HCT116 (cell line): ENCODE measurements at regions not wholly inside any gene's neighbourhood (a gene's known extent, or its start where the extent isn't known, plus 50 kb on each side); places are given as distances from the start of the nearest gene placed in this dataset.

Source experiments
- ATAC-seq: fragments of 200-7000 bp; cut with Tn5 transposase; 2 replicates; pipeline ENCODE4 v1.9.1; 2020; ENCODE audit warnings: mild to moderate bottlenecking, moderate library complexity
- BruUV-seq: library from RNA; stranded (reverse); fragments of 400-500 nt; replicated peaks from 2 replicates; lab custom pipeline; 2021; lab: Mats Ljungman, UMichigan
- CTCF ChIA-PET: fragments of 300-600 bp; sonication (Branson Sonifier 250); formaldehyde crosslinking; loops from one replicate; lab custom pipeline; 2021; ENCODE audit warnings: antibody characterized with exemption; lab: Charles Lee
- POLR2A ChIA-PET: fragments of 300-600, 350-600 bp; sonication (Branson Sonifier 250); formaldehyde crosslinking; loops from one replicate; lab custom pipeline; 2021; ENCODE audit warnings: antibody characterized with exemption; lab: Charles Lee
- RAD21 ChIA-PET, 2 experiments: fragments of 300-600 bp; sonication (Branson Sonifier 250); formaldehyde crosslinking; loops; one replicate each; lab custom pipeline; 2023; ENCODE audit warnings: low total read pairs in 2 of 2; ENCODE audit not compliant: uncharacterized antibody in 2 of 2, unreplicated experiment in 2 of 2, low non-redundant PET in 1 of 2; lab: Charles Lee
- DNase-seq: peaks from one replicate; pipeline ENCODE4 v3.0.0-alpha.2; 2010; ENCODE audit warnings: low read depth, low spot score
- H2AFZ ChIP-seq: fragments of 200-600 bp; shearing (Covaris generic), sonication (generic); 2 replicates; pipeline ENCODE4 v1.6.1; 2017; ENCODE audit warnings: low read depth, mixed run types, mixed read lengths, antibody characterized with exemption, low read length; ENCODE audit not compliant: poor library complexity, severe bottlenecking
- H3K27ac ChIP-seq: 2 replicates; pipeline ENCODE4 v1.5.1; 2012; ENCODE audit warnings: low read depth, low read length
- H3K27me3 ChIP-seq: fragments of 200-600 bp; sonication (generic); 2 replicates; pipeline ENCODE4 v1.6.1; 2016; ENCODE audit warnings: mixed run types, low read length, mixed read lengths; ENCODE audit not compliant: insufficient read depth
- H3K36me3 ChIP-seq, 2 experiments: fragments of 200-500 bp in 1 of 2; fragments of 200-600 bp in 1 of 2; sonication (Bioruptor generic) in 1 of 2; sonication (generic) in 1 of 2; 2 replicates each; pipeline versions ENCODE4 v1.5.1 to v1.6.1; 2014 to 2016; ENCODE audit warnings: low read length in 2 of 2, inconsistent platforms in 1 of 2, mixed read lengths in 1 of 2, mixed run types in 1 of 2; ENCODE audit not compliant: insufficient read depth in 2 of 2, control insufficient read depth in 1 of 2
- H3K4me1 ChIP-seq, 2 experiments: fragments of 200-600 bp in 1 of 2; sonication (generic) in 1 of 2; 2 replicates each; pipeline versions ENCODE4 v1.5.1 to v1.6.1; 2012 to 2017; ENCODE audit warnings: low read length in 2 of 2, inconsistent platforms in 1 of 2, mild to moderate bottlenecking in 1 of 2, mixed read lengths in 1 of 2, mixed run types in 1 of 2, moderate library complexity in 1 of 2; ENCODE audit not compliant: insufficient read depth in 2 of 2, control insufficient read depth in 1 of 2
- H3K4me2 ChIP-seq: fragments of 200-600 bp; sonication (generic); 2 replicates; pipeline ENCODE4 v1.6.1; 2017; ENCODE audit warnings: mixed run types, low read length, mixed read lengths
- H3K4me3 ChIP-seq, 2 experiments: fragments of 200-600 bp in 1 of 2; sonication (generic) in 1 of 2; replicated peaks in 1 of 2; 2 replicates each; pipeline ENCODE4 v1.5.1; 2011 to 2016; ENCODE audit warnings: low read length in 2 of 2, control low read depth in 1 of 2, low read depth in 1 of 2, mild to moderate bottlenecking in 1 of 2, mixed read lengths in 1 of 2, mixed run types in 1 of 2
- H3K79me2 ChIP-seq: fragments of 200-600 bp; sonication (generic); 2 replicates; pipeline ENCODE4 v1.6.1; 2017; ENCODE audit warnings: mild to moderate bottlenecking, mixed run types, low read length, moderate library complexity, mixed read lengths; ENCODE audit not compliant: insufficient read depth
- H3K9ac ChIP-seq: fragments of 200-600 bp; sonication (generic); 2 replicates; pipeline ENCODE4 v1.6.1; 2016; ENCODE audit warnings: low read length, mixed read lengths
- H3K9me2 ChIP-seq: fragments of 200-600 bp; sonication (generic), shearing (Covaris generic); 2 replicates; pipeline ENCODE4 v1.6.1; 2017; ENCODE audit warnings: mixed run types, mild to moderate bottlenecking, moderate library complexity; ENCODE audit not compliant: insufficient read depth
- H3K9me3 ChIP-seq, 2 experiments: fragments of 200-500 bp in 1 of 2; fragments of 200-600 bp in 1 of 2; sonication (Bioruptor generic) in 1 of 2; sonication (generic) in 1 of 2; 2 replicates each; pipeline ENCODE4 v1.6.1; 2014 to 2017; ENCODE audit warnings: low read length in 2 of 2, mixed read lengths in 2 of 2, inconsistent platforms in 1 of 2, low read depth in 1 of 2, mild to moderate bottlenecking in 1 of 2, mixed run types in 1 of 2, moderate library complexity in 1 of 2; ENCODE audit not compliant: control insufficient read depth in 1 of 2, insufficient read depth in 1 of 2
- H4K20me1 ChIP-seq: fragments of 200-600 bp; sonication (generic), shearing (Covaris generic); 2 replicates; pipeline ENCODE4 v1.6.1; 2017; ENCODE audit warnings: mixed run types, mild to moderate bottlenecking, moderate library complexity; ENCODE audit not compliant: insufficient read depth
- ATF3 ChIP-seq: IDR thresholded peaks from 2 replicates; pipeline ENCODE4 v1.6.1; 2012
- CBX3 ChIP-seq: IDR thresholded peaks from 2 replicates; pipeline ENCODE4 v1.6.1; 2012; ENCODE audit warnings: low read depth
- CEBPB ChIP-seq: IDR thresholded peaks from 2 replicates; pipeline ENCODE4 v1.6.1; 2012; ENCODE audit warnings: low read depth
- ELF1 ChIP-seq: IDR thresholded peaks from 2 replicates; pipeline ENCODE4 v1.6.1; 2012; ENCODE audit warnings: low read depth, borderline replicate concordance
- EZH2 ChIP-seq: fragments of 200-600 bp; sonication (generic); IDR thresholded peaks from 2 replicates; pipeline ENCODE4 v1.6.1; 2017; ENCODE audit warnings: antibody characterized with exemption, mixed run types
- FOSL1 ChIP-seq: IDR thresholded peaks from 2 replicates; pipeline ENCODE4 v1.6.1; 2012; ENCODE audit warnings: low read depth
- JUND ChIP-seq: IDR thresholded peaks from 2 replicates; pipeline ENCODE4 v1.6.1; 2012
- MAX ChIP-seq: IDR thresholded peaks from 2 replicates; pipeline ENCODE4 v1.6.1; 2012
- POLR2A ChIP-seq: IDR thresholded peaks from 2 replicates; pipeline ENCODE4 v1.7.0; 2011; ENCODE audit warnings: borderline replicate concordance; ENCODE audit not compliant: insufficient read depth, insufficient read length; ENCODE audit errors: extremely low read depth
- RAD21 ChIP-seq: IDR thresholded peaks from 2 replicates; pipeline ENCODE4 v1.6.1; 2012; ENCODE audit warnings: low read depth, mild to moderate bottlenecking
- REST ChIP-seq: IDR thresholded peaks from 2 replicates; pipeline ENCODE4 v1.6.1; 2012; ENCODE audit warnings: low read depth
- SIN3A ChIP-seq: IDR thresholded peaks from 2 replicates; pipeline ENCODE4 v1.6.1; 2012; ENCODE audit warnings: low read depth
- SP1 ChIP-seq: IDR thresholded peaks from 2 replicates; pipeline ENCODE4 v1.6.1; 2012; ENCODE audit warnings: low read depth
- SRF ChIP-seq: IDR thresholded peaks from 2 replicates; pipeline ENCODE4 v1.6.1; 2012; ENCODE audit warnings: low read depth
- TCF7L2 ChIP-seq: IDR thresholded peaks from 2 replicates; pipeline ENCODE4 v1.7.0; 2011; ENCODE audit warnings: borderline replicate concordance, inconsistent platforms; ENCODE audit not compliant: insufficient read depth, insufficient read length; ENCODE audit errors: extremely low read depth
- YY1 ChIP-seq: IDR thresholded peaks from 2 replicates; pipeline ENCODE4 v1.6.1; 2011; ENCODE audit warnings: low read length, low read depth, moderate library complexity, mild to moderate bottlenecking; ENCODE audit not compliant: insufficient replicate concordance; ENCODE audit errors: extremely low read depth
- ZBTB33 ChIP-seq: IDR thresholded peaks from 2 replicates; pipeline ENCODE4 v1.6.1; 2011; ENCODE audit warnings: mild to moderate bottlenecking, low read length, moderate library complexity; ENCODE audit not compliant: insufficient replicate concordance; ENCODE audit errors: extremely low read depth
- ZFX ChIP-seq: fragments of 450-650 bp; IDR thresholded peaks from 2 replicates; pipeline ENCODE4 v1.6.1; 2017
- ZNF274 ChIP-seq: fragments of 200-500 bp; sonication (Bioruptor generic); IDR thresholded peaks from 2 replicates; pipeline ENCODE4 v1.6.1; 2014; ENCODE audit warnings: mild to moderate bottlenecking, low read depth, low read length, inconsistent platforms
- intact Hi-C: fragments of 100-400 bp; cut with micrococcal nuclease; formaldehyde crosslinking; loops from 2 replicates; pipeline ENCODE4 v1.10.0; 2022
- TF ChIP-seq, protein P1 (sequence below), 3 experiments: fragments of 200-600 bp in 1 of 3; sonication (generic) in 1 of 3; IDR thresholded peaks in 2 of 3; conservative IDR thresholded peaks in 1 of 3; 2 replicates each; pipeline ENCODE4 v1.5.1; 2012 to 2017; ENCODE audit warnings: low read depth in 2 of 3, low read length in 2 of 3, antibody characterized with exemption in 1 of 3, borderline replicate concordance in 1 of 3, control low read depth in 1 of 3, mild to moderate bottlenecking in 1 of 3, mixed read lengths in 1 of 3, mixed run types in 1 of 3, moderate library complexity in 1 of 3; ENCODE audit not compliant: insufficient read depth in 1 of 3

DNA sequence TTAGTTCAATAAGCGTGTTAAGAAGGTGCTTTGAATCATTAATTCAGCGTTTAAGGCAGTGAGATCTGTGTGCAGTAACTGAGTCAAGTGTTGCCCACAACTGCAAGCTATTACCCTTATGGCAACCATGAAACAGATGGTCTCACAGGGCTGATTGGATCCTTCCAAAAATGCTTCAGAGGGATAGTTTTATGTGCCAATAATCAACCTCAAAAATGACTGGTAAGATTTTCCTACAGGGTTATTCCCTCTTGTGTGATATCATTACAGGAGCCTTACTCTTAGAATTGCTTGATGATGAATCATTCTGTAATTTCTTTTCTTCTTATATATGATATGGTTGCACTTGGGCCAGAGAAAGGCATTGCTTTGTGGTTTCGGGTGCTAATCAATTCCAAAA lies 1299.2 kb upstream of the ATXN8OS start:
- H3K36me3 ChIP-seq = no peaks in the 10 kb centered on the region
- ChIA-PET CTCF (no interaction called here), POLR2A (no interaction called here), RAD21 (no interaction called here)
- no peak for ATAC-seq
- H2AFZ ChIP-seq = no peak overlapping the region
- H3K27me3 ChIP-seq = no peaks in the 10 kb centered on the region
- no peak overlapping the region for H3K4me3 ChIP-seq
- H3K27ac ChIP-seq = no peak overlapping the region
- no TSS peak for BruUV-seq
- H3K4me1 ChIP-seq = no peaks in the 10 kb centered on the region
- H3K9me2 ChIP-seq = no peaks in the 10 kb centered on the region
- H3K79me2 ChIP-seq = no peaks in the 10 kb centered on the region
- H3K9ac ChIP-seq = no peak overlapping the region
- DNase-seq = no peak
- H4K20me1 ChIP-seq = no peaks in the 10 kb centered on the region
- no peak overlapping the region for H3K4me2 ChIP-seq
- intact Hi-C loops = no loop called here
- TF ChIP-seq ELF1 (no peak), FOSL1 (no peak), POLR2A (no peak), YY1 (no peak), CEBPB (no peak), TCF7L2 (no peak), CBX3 (no peak), SRF (no peak), RAD21 (no peak), ZFX (no peak), SP1 (no peak), ATF3 (no peak), EZH2 (no peak), ZNF274 (no peak), JUND (no peak), REST (no peak), ZBTB33 (no peak), SIN3A (no peak), MAX (no peak)
- TF ChIP-seq, protein P1, sequence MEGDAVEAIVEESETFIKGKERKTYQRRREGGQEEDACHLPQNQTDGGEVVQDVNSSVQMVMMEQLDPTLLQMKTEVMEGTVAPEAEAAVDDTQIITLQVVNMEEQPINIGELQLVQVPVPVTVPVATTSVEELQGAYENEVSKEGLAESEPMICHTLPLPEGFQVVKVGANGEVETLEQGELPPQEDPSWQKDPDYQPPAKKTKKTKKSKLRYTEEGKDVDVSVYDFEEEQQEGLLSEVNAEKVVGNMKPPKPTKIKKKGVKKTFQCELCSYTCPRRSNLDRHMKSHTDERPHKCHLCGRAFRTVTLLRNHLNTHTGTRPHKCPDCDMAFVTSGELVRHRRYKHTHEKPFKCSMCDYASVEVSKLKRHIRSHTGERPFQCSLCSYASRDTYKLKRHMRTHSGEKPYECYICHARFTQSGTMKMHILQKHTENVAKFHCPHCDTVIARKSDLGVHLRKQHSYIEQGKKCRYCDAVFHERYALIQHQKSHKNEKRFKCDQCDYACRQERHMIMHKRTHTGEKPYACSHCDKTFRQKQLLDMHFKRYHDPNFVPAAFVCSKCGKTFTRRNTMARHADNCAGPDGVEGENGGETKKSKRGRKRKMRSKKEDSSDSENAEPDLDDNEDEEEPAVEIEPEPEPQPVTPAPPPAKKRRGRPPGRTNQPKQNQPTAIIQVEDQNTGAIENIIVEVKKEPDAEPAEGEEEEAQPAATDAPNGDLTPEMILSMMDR (IDR thresholded peaks at IDR 0.05 in 2 of 3, conservative IDR thresholded peaks at IDR 0.05 in 1 of 3; ENCODE audit: borderline replicate concordance in 1 of 3, insufficient read depth in 1 of 3, low read depth in 2 of 3, low read length in 2 of 3) = no peak
- no peaks in the 10 kb centered on the region for H3K9me3 ChIP-seq
